NCI-H774 (cell line): ENCODE measurements at regions not wholly inside any gene's neighbourhood (a gene's known extent, or its start where the extent isn't known, plus 50 kb on each side); places are given as distances from the start of the nearest gene placed in this dataset.
"Not testable (repeated sequence)": the region's sequence is repeated elsewhere in the genome, so short reads cannot be mapped to it uniquely, and the experiment has no call there.

Source experiments
- DNase-seq: peaks from one replicate; lab custom pipeline; 2025; lab: John Stamatoyannopoulos, UW

DNA sequence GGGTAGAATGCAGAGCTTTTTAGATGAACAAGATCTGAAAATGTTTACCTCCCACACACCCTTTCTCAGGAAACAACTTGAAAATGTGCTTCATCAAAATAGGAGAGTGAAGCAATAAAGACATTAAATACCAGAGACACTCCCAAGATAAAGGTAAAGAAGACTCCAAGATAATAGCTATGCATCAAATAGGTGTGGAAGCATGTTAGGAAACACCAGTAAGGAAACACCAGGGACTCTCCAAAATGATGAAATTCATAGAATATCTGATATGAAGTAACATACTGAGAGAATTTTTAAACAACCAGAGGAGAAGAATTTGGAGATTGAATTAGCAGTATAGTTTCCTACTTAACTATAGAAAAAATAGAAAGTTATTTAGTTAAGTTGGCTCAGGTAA is 57.0 kb downstream of the OR10A6 start:
- no peak for DNase-seq

DNA sequence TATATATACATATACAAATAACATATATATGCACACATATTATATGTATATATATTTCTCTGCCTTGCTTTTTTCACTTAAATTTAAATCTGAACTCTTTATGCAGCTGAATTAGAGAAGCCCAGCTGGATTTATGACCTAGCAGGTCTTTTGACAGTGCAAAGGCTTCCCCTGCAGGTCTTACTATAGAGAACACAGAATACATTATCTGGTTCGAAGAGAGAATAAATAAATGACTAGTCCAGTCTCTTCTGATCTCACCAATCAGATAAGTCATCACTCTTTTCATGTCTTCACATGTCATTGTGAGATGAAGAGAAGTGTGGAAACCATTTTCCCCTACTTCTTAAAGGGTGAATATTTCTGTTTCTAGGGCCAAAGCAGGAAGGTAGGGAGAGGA is 58.2 kb downstream of the OR10A6 start:
- DNase-seq, result no peak

DNA sequence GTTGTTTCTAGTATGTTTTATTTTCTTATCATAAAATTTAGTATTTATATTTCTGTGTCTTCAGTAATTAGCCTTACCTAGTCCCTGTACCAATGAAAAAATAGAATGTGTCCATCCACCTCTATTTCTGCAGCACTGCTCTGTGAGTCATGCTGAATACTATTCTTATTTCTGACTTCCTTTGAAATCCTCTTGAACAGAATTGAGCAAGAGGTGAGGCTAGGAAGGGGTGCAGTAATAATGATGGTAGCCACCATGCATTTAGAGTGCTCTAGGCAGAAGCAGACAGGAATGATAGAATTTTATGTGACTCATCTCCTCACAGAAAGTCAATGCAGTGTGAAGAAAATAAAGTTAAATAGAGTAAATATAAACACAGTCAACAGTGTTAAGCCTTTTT is 60.0 kb downstream of the OR10A6 start:
- no peak for DNase-seq

DNA sequence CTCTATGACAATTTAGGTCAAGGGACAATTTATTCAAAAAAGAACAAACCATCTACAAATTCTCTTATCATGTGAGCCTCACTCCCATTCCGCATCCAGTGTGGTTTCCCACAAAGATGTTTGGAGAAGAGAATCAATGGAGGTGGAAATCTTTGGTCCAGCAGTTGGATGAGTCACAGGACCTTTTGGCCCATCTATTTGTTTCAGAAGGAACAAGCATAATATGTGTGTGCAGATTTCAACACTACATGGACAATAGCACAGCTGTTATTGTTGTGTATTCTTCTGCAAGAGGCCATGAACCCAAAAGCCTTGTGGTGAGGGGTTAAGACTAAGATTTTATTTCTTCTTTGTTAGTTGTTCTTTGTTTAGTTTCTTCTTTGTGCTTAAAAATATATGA is 61.6 kb downstream of the OR10A6 start:
- no peak for DNase-seq

DNA sequence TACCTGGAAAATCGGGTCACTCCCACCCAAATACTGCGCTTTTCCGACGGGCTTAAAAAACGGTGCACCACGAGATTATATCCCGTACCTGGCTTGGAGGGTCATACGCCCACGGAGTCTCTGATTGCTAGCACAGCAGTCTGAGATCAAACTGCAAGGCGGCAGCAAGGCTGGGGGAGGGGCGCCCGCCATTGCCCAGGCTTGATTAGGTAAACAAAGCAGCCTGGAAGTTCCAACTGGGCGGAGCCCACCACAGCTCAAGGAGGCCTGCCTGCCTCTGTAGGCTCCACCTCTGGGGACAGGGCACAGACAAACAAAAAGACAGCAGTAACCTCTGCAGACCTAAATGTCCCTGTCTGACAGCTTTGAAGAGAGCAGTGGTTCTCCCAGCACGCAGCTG is 64.5 kb upstream of the OR5P2 start:
- peak; percentile 4 for DNase-seq

DNA sequence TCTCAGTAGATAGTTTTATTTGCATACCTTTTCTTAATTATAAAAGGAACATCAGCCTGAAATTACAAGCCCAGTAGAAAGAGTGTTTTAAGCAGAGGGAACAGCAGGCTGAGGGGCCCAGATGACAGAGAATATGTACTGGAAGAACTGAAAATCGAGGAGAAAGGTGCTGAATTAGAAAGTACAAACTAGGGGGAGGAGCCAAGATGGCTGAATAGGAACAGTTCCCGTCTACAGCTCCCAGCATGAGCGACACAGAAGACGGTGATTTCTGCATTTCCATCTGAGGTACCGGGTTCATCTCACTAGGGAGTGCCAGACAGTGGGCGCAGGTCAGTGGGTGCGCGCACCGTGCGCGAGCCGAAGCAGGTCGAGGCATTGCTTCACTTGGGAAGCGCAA is 64.1 kb upstream of the OR5P2 start:
- DNase-seq, result not testable (repeated sequence)

DNA sequence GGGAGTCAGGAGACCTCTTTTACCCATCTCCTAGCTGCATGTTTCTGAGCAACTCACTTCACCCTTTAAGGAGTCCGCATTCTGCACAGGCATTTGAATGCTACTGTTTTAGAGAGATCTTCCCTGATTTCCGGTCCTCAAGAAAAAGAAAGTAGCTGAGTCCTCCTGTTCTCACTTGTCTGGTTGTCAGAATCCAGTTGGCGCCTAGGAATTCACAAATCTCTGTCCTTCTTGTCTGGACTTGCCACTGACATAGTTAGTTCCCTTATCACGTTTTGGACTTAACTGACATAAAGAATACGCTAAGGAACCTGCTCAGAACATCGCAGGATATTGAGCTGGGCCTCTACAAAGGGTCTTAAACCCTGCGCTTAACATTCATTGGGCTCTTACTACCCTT is 61.3 kb upstream of the OR5P2 start:
- DNase-seq, result no peak

DNA sequence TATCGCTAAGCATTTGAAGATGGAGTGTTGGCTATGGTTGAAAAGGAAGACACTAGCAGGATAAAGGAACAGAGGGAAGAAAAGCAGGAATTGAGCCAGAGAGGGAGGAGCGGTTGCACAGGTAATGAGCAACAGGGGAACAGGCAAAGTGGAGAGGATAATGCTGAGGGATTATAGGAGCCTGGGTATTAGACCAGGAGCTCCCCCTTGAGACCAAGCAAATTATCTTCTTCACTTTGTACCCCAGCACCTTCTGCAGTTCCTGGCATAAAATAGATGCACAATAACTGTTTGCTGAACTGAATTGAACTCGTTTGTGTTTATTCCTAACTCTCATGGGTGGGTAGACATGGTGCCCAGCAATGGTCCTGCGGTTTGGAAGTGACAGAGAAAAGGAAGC is 54.6 kb upstream of the OR5P2 start:
- no peak for DNase-seq

DNA sequence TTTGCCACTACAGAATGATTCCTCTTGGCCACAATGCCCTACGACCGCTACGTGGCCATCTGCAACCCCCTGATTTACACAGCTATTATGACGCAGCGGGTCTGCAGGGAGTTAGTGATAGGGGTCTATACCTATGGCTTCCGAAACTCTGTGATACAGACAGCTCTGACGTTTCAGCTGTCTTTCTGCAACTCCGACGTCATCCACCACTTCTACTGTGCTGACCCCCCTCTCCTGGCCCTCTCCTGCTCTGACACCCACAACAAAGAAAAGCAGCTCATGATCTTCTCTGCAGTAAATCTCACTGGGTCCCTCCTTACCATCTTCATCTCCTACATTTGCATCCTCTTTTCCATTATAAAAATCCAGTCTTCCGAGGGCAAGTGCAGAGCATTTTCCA is 52.3 kb upstream of the OR5P2 start:
- DNase-seq, result no peak
